WTC11 (cell line): ENCODE measurements at regions not wholly inside any gene's neighbourhood (a gene's known extent, or its start where the extent isn't known, plus 50 kb on each side); places are given as distances from the start of the nearest gene placed in this dataset.

Experiments used
- CBFB ChIP-seq: sonication (generic); formaldehyde crosslinking; IDR thresholded peaks from 2 replicates; pipeline ENCODE4 v1.8.1; 2022; ENCODE audit warnings: mild to moderate bottlenecking, low read depth, missing genetic modification reagents
- JUN ChIP-seq: sonication (generic); formaldehyde crosslinking; IDR thresholded peaks from 2 replicates; pipeline ENCODE4 v1.8.0; 2023; ENCODE audit warnings: mild to moderate bottlenecking, missing genetic modification reagents
- NFE2L1 ChIP-seq: sonication (generic); formaldehyde crosslinking; IDR thresholded peaks from 2 replicates; pipeline ENCODE4 v1.8.1; 2023; ENCODE audit warnings: missing genetic modification reagents
- ZNF263 ChIP-seq: sonication (generic); formaldehyde crosslinking; IDR thresholded peaks from 2 replicates; pipeline ENCODE4 v1.8.1; 2022; ENCODE audit warnings: low read depth, mild to moderate bottlenecking, moderate library complexity, missing genetic modification reagents
- TF ChIP-seq, protein P1 (sequence below): fragments of 200-600 bp; IDR thresholded peaks from 2 replicates; pipeline ENCODE4 v1.8.0; 2022; ENCODE audit warnings: antibody characterized with exemption
- TF ChIP-seq, protein P2 (sequence below): sonication (generic); formaldehyde crosslinking; IDR thresholded peaks from 2 replicates; pipeline ENCODE4 v1.8.0; 2022; ENCODE audit warnings: missing genetic modification reagents

DNA sequence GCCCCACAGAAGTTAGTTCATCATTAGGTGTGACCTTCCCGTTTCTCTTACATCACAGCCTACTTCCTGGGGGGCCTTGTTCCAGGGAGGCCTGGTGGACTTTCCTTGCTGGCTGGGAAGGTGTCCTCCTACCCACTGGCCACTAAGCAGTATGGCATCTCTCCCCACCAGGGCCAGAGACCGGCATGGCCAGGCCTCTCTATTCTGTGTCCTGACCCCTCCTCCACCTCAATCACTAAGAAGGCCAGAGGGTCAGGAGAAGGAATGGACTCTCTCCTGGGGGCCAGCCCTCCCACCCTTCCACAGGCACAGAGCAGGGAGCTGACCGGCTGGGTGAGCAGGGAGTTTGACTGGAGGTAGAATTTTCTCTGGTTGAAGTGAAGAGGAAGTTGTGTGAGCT is 81.9 kb downstream of the PJA1 start:
- TF ChIP-seq NFE2L1 (CRISPR knock-in tag): no peak
- no peak for TF ChIP-seq JUN (CRISPR knock-in tag)
- TF ChIP-seq, protein P1, sequence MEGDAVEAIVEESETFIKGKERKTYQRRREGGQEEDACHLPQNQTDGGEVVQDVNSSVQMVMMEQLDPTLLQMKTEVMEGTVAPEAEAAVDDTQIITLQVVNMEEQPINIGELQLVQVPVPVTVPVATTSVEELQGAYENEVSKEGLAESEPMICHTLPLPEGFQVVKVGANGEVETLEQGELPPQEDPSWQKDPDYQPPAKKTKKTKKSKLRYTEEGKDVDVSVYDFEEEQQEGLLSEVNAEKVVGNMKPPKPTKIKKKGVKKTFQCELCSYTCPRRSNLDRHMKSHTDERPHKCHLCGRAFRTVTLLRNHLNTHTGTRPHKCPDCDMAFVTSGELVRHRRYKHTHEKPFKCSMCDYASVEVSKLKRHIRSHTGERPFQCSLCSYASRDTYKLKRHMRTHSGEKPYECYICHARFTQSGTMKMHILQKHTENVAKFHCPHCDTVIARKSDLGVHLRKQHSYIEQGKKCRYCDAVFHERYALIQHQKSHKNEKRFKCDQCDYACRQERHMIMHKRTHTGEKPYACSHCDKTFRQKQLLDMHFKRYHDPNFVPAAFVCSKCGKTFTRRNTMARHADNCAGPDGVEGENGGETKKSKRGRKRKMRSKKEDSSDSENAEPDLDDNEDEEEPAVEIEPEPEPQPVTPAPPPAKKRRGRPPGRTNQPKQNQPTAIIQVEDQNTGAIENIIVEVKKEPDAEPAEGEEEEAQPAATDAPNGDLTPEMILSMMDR: no peak
- TF ChIP-seq CBFB (CRISPR knock-in tag): no peak
- TF ChIP-seq, protein P2, sequence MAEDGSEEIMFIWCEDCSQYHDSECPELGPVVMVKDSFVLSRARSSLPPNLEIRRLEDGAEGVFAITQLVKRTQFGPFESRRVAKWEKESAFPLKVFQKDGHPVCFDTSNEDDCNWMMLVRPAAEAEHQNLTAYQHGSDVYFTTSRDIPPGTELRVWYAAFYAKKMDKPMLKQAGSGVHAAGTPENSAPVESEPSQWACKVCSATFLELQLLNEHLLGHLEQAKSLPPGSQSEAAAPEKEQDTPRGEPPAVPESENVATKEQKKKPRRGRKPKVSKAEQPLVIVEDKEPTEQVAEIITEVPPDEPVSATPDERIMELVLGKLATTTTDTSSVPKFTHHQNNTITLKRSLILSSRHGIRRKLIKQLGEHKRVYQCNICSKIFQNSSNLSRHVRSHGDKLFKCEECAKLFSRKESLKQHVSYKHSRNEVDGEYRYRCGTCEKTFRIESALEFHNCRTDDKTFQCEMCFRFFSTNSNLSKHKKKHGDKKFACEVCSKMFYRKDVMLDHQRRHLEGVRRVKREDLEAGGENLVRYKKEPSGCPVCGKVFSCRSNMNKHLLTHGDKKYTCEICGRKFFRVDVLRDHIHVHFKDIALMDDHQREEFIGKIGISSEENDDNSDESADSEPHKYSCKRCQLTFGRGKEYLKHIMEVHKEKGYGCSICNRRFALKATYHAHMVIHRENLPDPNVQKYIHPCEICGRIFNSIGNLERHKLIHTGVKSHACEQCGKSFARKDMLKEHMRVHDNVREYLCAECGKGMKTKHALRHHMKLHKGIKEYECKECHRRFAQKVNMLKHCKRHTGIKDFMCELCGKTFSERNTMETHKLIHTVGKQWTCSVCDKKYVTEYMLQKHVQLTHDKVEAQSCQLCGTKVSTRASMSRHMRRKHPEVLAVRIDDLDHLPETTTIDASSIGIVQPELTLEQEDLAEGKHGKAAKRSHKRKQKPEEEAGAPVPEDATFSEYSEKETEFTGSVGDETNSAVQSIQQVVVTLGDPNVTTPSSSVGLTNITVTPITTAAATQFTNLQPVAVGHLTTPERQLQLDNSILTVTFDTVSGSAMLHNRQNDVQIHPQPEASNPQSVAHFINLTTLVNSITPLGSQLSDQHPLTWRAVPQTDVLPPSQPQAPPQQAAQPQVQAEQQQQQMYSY (CRISPR knock-in tag): no peak
- TF ChIP-seq ZNF263 (CRISPR knock-in tag): no peak
